SK-N-MC (cell line): ENCODE measurements at regions not wholly inside any gene's neighbourhood (a gene's known extent, or its start where the extent isn't known, plus 50 kb on each side); places are given as distances from the start of the nearest gene placed in this dataset.
"Not testable (repeated sequence)": the region's sequence is repeated elsewhere in the genome, so short reads cannot be mapped to it uniquely, and the experiment has no call there.

Experiments
- FOXP2 ChIP-seq: optimal IDR thresholded peaks from 2 replicates; pipeline ENCODE3; 2011; ENCODE audit warnings: mild to moderate bottlenecking, moderate library complexity; ENCODE audit not compliant: insufficient read depth; ENCODE audit errors: extremely low read length, control extremely low read depth
- POLR2AphosphoS5 ChIP-seq: IDR thresholded peaks from 2 replicates; pipeline ENCODE4 v1.6.1; 2012; ENCODE audit warnings: mild to moderate bottlenecking, low read depth, low read length, borderline replicate concordance

- TF ChIP-seq POLR2AphosphoS5, FOXP2: not testable (repeated sequence)
Measured at GRCh38 chr10:42281896-42282295, 356.5 kb downstream of the ZNF33B start.
